Loucy (cell line): ENCODE measurements at regions not wholly inside any gene's neighbourhood (a gene's known extent, or its start where the extent isn't known, plus 50 kb on each side); places are given as distances from the start of the nearest gene placed in this dataset.

Source experiments
- H2AFZ ChIP-seq: fragments of 200-600 bp; sonication (generic); 2 replicates; pipeline ENCODE4 v1.6.0; 2016; ENCODE audit warnings: antibody characterized with exemption, mild to moderate bottlenecking, low read length, moderate library complexity
- H3F3A ChIP-seq: fragments of 200-600 bp; 2 replicates; pipeline ENCODE4 v1.6.0; 2016; ENCODE audit warnings: antibody characterized with exemption, low read depth, mild to moderate bottlenecking
- H3K27me3 ChIP-seq: fragments of 200-600 bp; sonication (generic); 2 replicates; pipeline ENCODE4 v1.6.1; 2014; ENCODE audit warnings: low read length, mild to moderate bottlenecking; ENCODE audit not compliant: insufficient read depth, poor library complexity, severe bottlenecking
- H3K36me3 ChIP-seq: fragments of 200-600 bp; sonication (generic); 2 replicates; pipeline ENCODE4 v1.6.1; 2016; ENCODE audit warnings: low read length; ENCODE audit not compliant: insufficient read depth
- H3K4me1 ChIP-seq: fragments of 200-600 bp; sonication (generic); 2 replicates; pipeline ENCODE4 v1.5.1; 2014; ENCODE audit warnings: low read length, mild to moderate bottlenecking; ENCODE audit not compliant: insufficient read depth, poor library complexity, severe bottlenecking
- H3K4me2 ChIP-seq: fragments of 200-600 bp; sonication (generic); 2 replicates; pipeline ENCODE4 v1.6.0; 2014; ENCODE audit warnings: antibody characterized with exemption, low read length, low read depth, mild to moderate bottlenecking; ENCODE audit not compliant: poor library complexity, severe bottlenecking
- H3K4me3 ChIP-seq: fragments of 200-600 bp; sonication (generic); 2 replicates; pipeline ENCODE4 v1.5.1; 2014; ENCODE audit warnings: low read length, mild to moderate bottlenecking, mixed read lengths; ENCODE audit not compliant: poor library complexity, severe bottlenecking
- H3K79me2 ChIP-seq: fragments of 200-600 bp; sonication (generic); 2 replicates; pipeline ENCODE4 v1.6.1; 2014; ENCODE audit warnings: low read length; ENCODE audit not compliant: insufficient read depth
- H3K9ac ChIP-seq: fragments of 200-600 bp; sonication (generic); 2 replicates; pipeline ENCODE4 v1.6.0; 2014; ENCODE audit warnings: mild to moderate bottlenecking, low read depth, low read length, moderate library complexity; ENCODE audit not compliant: poor library complexity, severe bottlenecking
- H3K9me2 ChIP-seq: fragments of 200-600 bp; sonication (generic); replicated peaks from 2 replicates; pipeline ENCODE4 v1.6.1; 2016; ENCODE audit warnings: low read depth, low read length, mixed read lengths
- H3K9me3 ChIP-seq: fragments of 200-600 bp; sonication (generic); 2 replicates; pipeline ENCODE4 v1.6.1; 2014; ENCODE audit warnings: mild to moderate bottlenecking, antibody characterized with exemption, low read length, low read depth; ENCODE audit not compliant: insufficient read depth
- H4K20me1 ChIP-seq: fragments of 200-600 bp; sonication (generic); 2 replicates; pipeline ENCODE4 v1.6.0; 2014; ENCODE audit warnings: antibody characterized with exemption, low read length, mild to moderate bottlenecking; ENCODE audit not compliant: insufficient read depth, poor library complexity, severe bottlenecking
- EZH2phosphoT487 ChIP-seq: fragments of 200-600 bp; IDR thresholded peaks from 2 replicates; pipeline ENCODE4 v1.6.1; 2018; ENCODE audit warnings: antibody characterized with exemption, mild to moderate bottlenecking, moderate library complexity, borderline replicate concordance
- TF ChIP-seq, protein P1 (sequence below): fragments of 200-600 bp; sonication (generic); conservative IDR thresholded peaks from 2 replicates; pipeline ENCODE4 v1.5.1; 2014; ENCODE audit warnings: mild to moderate bottlenecking, antibody characterized with exemption, low read length

DNA sequence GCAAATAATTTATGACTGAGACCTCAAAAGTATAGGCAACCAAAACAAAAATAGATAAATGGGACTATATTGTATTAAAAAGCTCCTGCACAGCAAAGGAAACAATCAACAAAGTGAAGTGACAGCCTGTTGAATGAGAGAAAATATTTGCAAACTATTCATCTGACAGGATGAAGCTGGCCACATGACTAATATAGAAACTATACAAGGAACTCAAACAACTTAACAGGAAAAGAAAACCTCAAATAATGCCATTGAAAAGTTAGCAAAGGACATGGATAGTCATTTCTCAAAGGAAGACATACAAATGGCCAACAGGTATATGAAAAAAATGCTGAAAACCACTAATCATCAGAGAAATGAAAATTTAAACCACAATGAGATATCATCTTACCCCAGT lies 245.1 kb downstream of the STK31 start:
- no peaks in the 10 kb centered on the region for H3K9me2 ChIP-seq
- H4K20me1 ChIP-seq, result no peaks in the 10 kb centered on the region
- H3K4me1 ChIP-seq, result peaks cover 15% of the 10 kb centered on the region
- no peak overlapping the region for H3K4me2 ChIP-seq
- no peaks in the 10 kb centered on the region for H3F3A ChIP-seq
- H3K9ac ChIP-seq, result no peak overlapping the region
- no peak overlapping the region for H2AFZ ChIP-seq
- H3K4me3 ChIP-seq, result no peak overlapping the region
- no peaks in the 10 kb centered on the region for H3K27me3 ChIP-seq
- no peak for TF ChIP-seq EZH2phosphoT487
- TF ChIP-seq, protein P1, sequence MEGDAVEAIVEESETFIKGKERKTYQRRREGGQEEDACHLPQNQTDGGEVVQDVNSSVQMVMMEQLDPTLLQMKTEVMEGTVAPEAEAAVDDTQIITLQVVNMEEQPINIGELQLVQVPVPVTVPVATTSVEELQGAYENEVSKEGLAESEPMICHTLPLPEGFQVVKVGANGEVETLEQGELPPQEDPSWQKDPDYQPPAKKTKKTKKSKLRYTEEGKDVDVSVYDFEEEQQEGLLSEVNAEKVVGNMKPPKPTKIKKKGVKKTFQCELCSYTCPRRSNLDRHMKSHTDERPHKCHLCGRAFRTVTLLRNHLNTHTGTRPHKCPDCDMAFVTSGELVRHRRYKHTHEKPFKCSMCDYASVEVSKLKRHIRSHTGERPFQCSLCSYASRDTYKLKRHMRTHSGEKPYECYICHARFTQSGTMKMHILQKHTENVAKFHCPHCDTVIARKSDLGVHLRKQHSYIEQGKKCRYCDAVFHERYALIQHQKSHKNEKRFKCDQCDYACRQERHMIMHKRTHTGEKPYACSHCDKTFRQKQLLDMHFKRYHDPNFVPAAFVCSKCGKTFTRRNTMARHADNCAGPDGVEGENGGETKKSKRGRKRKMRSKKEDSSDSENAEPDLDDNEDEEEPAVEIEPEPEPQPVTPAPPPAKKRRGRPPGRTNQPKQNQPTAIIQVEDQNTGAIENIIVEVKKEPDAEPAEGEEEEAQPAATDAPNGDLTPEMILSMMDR, result no peak
- no peaks in the 10 kb centered on the region for H3K36me3 ChIP-seq
- H3K9me3 ChIP-seq, result no peaks in the 10 kb centered on the region
- H3K79me2 ChIP-seq, result no peaks in the 10 kb centered on the region

DNA sequence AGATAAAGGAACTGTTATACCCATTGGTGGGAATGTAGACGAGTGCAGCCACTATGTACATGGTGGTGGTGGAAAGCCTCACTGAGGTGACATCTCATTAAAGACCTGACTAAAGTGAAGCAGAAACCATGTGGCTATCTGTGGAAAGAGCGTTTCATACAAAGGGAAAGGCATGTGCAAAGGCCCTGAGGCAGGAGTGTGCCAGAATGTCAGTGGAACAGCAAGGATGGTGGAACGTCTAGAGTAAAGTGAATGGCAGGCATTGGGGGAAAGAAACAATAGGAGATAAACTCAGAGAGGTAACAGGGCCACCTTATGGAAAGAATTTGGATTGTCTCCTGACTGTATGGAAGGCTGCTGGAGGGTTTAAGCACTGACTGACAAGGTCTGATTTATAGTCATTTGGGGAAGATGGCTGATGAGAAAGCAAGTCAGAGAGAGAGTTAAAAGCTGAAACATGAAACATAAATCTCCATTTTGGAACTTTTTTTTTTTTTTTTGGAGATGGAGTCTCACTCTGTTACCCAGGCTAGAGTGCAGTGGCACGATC lies 245.7 kb downstream of the STK31 start:
- no peaks in the 10 kb centered on the region for H3F3A ChIP-seq
- H3K27me3 ChIP-seq, result no peaks in the 10 kb centered on the region
- H2AFZ ChIP-seq, result no peak overlapping the region
- H3K9me2 ChIP-seq, result no peaks in the 10 kb centered on the region
- H3K4me1 ChIP-seq, result peaks cover 15% of the 10 kb centered on the region
- H4K20me1 ChIP-seq, result no peaks in the 10 kb centered on the region
- no peaks in the 10 kb centered on the region for H3K9me3 ChIP-seq
- no peaks in the 10 kb centered on the region for H3K79me2 ChIP-seq
- TF ChIP-seq EZH2phosphoT487, result no peak
- TF ChIP-seq, protein P1, result no peak
- no peak overlapping the region for H3K4me2 ChIP-seq
- H3K4me3 ChIP-seq, result no peak overlapping the region
- no peak overlapping the region for H3K9ac ChIP-seq
- no peaks in the 10 kb centered on the region for H3K36me3 ChIP-seq

DNA sequence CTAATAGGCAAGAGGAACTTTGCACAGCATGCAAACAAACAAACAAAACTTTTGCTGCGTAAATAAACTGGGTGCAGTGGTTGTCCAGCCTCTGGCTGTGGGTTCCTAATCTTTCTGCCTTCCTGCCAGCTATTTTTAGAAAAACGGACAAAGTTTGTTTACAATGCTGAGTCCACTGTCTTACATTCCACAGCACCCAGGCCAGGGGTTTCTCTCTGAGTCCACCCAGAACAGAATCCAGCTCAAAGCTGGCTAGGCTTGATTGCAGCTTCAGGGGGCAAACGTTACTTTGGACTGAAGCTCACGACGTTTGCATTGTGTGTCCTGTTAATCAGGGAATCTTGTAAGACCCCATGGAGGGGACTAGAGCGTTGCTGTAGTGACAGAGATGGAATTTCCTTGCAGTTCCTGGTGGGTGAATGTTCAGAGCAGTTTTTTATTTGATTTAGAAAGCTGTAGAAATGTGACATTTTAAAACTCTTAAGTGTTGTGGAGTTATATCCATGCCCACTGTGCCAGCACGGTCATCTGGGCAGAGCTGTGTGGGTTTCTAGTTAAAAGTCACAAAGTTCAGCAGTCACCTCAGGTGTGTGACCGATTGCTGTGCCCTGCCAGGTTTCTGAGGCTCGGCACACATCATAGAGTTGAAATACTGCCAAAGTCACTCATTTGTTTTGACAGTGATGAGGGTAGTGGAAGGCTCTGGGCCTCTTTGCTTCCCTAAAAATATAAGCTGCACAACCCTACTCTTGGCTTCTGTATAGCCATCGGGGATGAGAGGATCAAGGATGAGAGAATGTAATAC lies 247.0 kb downstream of the STK31 start:
- TF ChIP-seq EZH2phosphoT487, result no peak
- TF ChIP-seq, protein P1, result no peak
- no peaks in the 10 kb centered on the region for H3K79me2 ChIP-seq
- H3K27me3 ChIP-seq, result no peaks in the 10 kb centered on the region
- peaks cover 15% of the 10 kb centered on the region for H3K4me1 ChIP-seq
- no peaks in the 10 kb centered on the region for H3F3A ChIP-seq
- no peak overlapping the region for H2AFZ ChIP-seq
- H3K4me3 ChIP-seq, result no peak overlapping the region
- no peaks in the 10 kb centered on the region for H4K20me1 ChIP-seq
- no peaks in the 10 kb centered on the region for H3K9me2 ChIP-seq
- no peak overlapping the region for H3K9ac ChIP-seq
- no peaks in the 10 kb centered on the region for H3K36me3 ChIP-seq
- H3K9me3 ChIP-seq, result no peaks in the 10 kb centered on the region
- no peak overlapping the region for H3K4me2 ChIP-seq
